ENCODE measurements at regions not wholly inside any gene's neighbourhood (a gene's known extent, or its start where the extent isn't known, plus 50 kb on each side); places are given as distances from the start of the nearest gene placed in this dataset.

DNA sequence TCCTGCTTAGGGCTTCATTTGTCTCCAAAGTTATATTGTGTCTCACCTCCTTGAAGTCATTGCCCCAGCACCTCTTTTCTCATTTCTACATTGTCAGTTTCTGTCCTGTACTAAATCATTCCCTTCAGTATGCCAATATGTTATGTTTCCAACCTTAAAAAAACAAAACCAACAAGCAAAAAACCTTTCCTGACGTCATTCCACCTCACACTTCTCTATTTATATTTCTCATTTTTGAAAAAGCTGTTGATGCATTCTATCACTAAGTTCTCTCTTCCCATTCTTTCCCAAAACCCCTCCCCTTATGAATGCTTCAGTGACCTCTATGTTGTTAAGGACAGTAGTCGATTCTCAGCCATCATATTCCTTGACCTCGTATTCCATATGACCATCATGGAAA is 98.7 kb upstream of the ARHGAP24 start:
- Histone ChIP-seq H3K36me3 (ENCODE audit: control insufficient read depth, insufficient read depth, low read length) (no peaks in the 10 kb centered on the region), H3K4me3 (ENCODE audit: low read depth, low read length) (no peak overlapping the region), H3K27me3 (replicated peaks; ENCODE audit: control insufficient read depth, insufficient read depth, low read length) (no peaks in the 10 kb centered on the region), H3K9me3 (no peaks in the 10 kb centered on the region), H3K4me1 (no peaks in the 10 kb centered on the region)
- ChIA-PET POLR2A (no interaction called here), CTCF (no interaction called here)
- no peak overlapping the region for H3K27ac Mint-ChIP-seq (ENCODE audit: unreplicated experiment)
- H3K27me3 Mint-ChIP-seq (ENCODE audit: insufficient read depth, unreplicated experiment) = peaks cover 7% of the 10 kb centered on the region
- H3K36me3 Mint-ChIP-seq (ENCODE audit: insufficient read depth, unreplicated experiment) = no peaks in the 10 kb centered on the region
- no TSS peak for BruUV-seq (replicated peaks)
- H3K4me3 Mint-ChIP-seq (ENCODE audit: unreplicated experiment) = no peak overlapping the region
- DNase-seq = no peak
- H3K9me3 Mint-ChIP-seq (ENCODE audit: unreplicated experiment) = no peaks in the 10 kb centered on the region
- no peaks in the 10 kb centered on the region for H3K4me1 Mint-ChIP-seq (ENCODE audit: low read depth, unreplicated experiment)
- TF ChIP-seq, protein P1, sequence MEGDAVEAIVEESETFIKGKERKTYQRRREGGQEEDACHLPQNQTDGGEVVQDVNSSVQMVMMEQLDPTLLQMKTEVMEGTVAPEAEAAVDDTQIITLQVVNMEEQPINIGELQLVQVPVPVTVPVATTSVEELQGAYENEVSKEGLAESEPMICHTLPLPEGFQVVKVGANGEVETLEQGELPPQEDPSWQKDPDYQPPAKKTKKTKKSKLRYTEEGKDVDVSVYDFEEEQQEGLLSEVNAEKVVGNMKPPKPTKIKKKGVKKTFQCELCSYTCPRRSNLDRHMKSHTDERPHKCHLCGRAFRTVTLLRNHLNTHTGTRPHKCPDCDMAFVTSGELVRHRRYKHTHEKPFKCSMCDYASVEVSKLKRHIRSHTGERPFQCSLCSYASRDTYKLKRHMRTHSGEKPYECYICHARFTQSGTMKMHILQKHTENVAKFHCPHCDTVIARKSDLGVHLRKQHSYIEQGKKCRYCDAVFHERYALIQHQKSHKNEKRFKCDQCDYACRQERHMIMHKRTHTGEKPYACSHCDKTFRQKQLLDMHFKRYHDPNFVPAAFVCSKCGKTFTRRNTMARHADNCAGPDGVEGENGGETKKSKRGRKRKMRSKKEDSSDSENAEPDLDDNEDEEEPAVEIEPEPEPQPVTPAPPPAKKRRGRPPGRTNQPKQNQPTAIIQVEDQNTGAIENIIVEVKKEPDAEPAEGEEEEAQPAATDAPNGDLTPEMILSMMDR (IDR thresholded peaks at IDR 0.05; ENCODE audit: insufficient read depth in 1 of 2, low read depth in 1 of 2, low read length in 1 of 2, severe bottlenecking in 1 of 2, unreplicated experiment in 1 of 2) = no peak
- intact Hi-C loops (cut with micrococcal nuclease; ENCODE audit: unreplicated experiment) = no loop called here

DNA sequence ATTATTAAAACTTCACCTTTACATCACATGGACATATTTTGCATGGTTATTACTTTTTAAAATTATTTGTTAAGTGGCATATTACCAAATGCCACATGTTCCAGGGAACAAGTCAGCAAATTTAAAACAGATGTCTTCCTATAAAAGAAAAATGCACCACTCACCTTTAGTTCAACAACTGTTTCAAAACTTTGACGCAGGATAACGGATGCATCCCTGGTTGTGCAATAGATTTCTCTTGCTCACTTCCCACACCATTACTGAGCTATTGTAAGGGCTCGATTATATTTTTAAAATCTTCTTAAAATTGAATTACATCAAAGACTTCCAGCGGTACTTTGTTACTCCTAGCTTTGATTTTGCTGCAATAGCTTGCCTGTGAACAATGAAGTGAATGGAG is 93.0 kb upstream of the ARHGAP24 start:
- Histone ChIP-seq H3K4me3 (ENCODE audit: low read depth, low read length) (no peak overlapping the region), H3K4me1 (no peaks in the 10 kb centered on the region), H3K27me3 (replicated peaks; ENCODE audit: control insufficient read depth, insufficient read depth, low read length) (no peaks in the 10 kb centered on the region), H3K36me3 (ENCODE audit: control insufficient read depth, insufficient read depth, low read length) (no peaks in the 10 kb centered on the region), H3K9me3 (no peaks in the 10 kb centered on the region)
- Mint-ChIP-seq H3K27ac (ENCODE audit: unreplicated experiment) (no peak overlapping the region), H3K9me3 (ENCODE audit: unreplicated experiment) (no peaks in the 10 kb centered on the region), H3K27me3 (ENCODE audit: insufficient read depth, unreplicated experiment) (no peaks in the 10 kb centered on the region), H3K36me3 (ENCODE audit: insufficient read depth, unreplicated experiment) (no peaks in the 10 kb centered on the region), H3K4me3 (ENCODE audit: unreplicated experiment) (no peak overlapping the region), H3K4me1 (ENCODE audit: low read depth, unreplicated experiment) (no peaks in the 10 kb centered on the region)
- ChIA-PET POLR2A (no interaction called here), CTCF (no interaction called here)
- DNase-seq = no peak
- intact Hi-C loops (cut with micrococcal nuclease; ENCODE audit: unreplicated experiment) = no loop called here
- TF ChIP-seq, protein P1 (IDR thresholded peaks at IDR 0.05; ENCODE audit: insufficient read depth in 1 of 2, low read depth in 1 of 2, low read length in 1 of 2, severe bottlenecking in 1 of 2, unreplicated experiment in 1 of 2) = no peak
- no TSS peak for BruUV-seq (replicated peaks)

DNA sequence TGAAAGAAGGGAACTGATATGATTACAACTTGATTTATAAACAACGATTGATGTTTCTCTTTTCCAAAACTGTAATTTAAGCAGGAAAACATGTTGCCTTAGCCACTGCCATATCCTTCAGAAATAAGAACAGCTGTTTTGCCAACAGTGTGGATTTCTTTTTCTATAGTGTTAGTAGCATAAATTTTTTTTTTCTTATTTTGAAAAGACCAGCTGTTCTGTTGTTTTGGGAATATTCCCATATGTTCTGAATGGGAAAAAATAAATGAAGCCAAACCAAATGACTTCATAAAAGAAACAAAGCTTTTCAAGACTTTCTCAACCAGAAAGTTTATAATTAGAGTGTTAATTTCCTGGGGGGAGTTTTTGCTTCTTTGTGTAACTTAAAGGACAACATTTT is 83.9 kb upstream of the ARHGAP24 start:
- DNase-seq = no peak
- H3K27ac Mint-ChIP-seq (ENCODE audit: unreplicated experiment) = no peak overlapping the region
- Histone ChIP-seq H3K4me1 (no peaks in the 10 kb centered on the region), H3K27me3 (replicated peaks; ENCODE audit: control insufficient read depth, insufficient read depth, low read length) (no peaks in the 10 kb centered on the region), H3K4me3 (ENCODE audit: low read depth, low read length) (no peak overlapping the region), H3K36me3 (ENCODE audit: control insufficient read depth, insufficient read depth, low read length) (no peaks in the 10 kb centered on the region), H3K9me3 (no peaks in the 10 kb centered on the region)
- H3K4me3 Mint-ChIP-seq (ENCODE audit: unreplicated experiment) = no peak overlapping the region
- H3K9me3 Mint-ChIP-seq (ENCODE audit: unreplicated experiment) = no peaks in the 10 kb centered on the region
- ChIA-PET CTCF (no interaction called here), POLR2A (no interaction called here)
- intact Hi-C loops (cut with micrococcal nuclease; ENCODE audit: unreplicated experiment) = no loop called here
- H3K36me3 Mint-ChIP-seq (ENCODE audit: insufficient read depth, unreplicated experiment) = no peaks in the 10 kb centered on the region
- H3K4me1 Mint-ChIP-seq (ENCODE audit: low read depth, unreplicated experiment) = no peaks in the 10 kb centered on the region
- no TSS peak for BruUV-seq (replicated peaks)
- TF ChIP-seq, protein P1 (IDR thresholded peaks at IDR 0.05; ENCODE audit: insufficient read depth in 1 of 2, low read depth in 1 of 2, low read length in 1 of 2, severe bottlenecking in 1 of 2, unreplicated experiment in 1 of 2) = no peak
- peaks cover 3% of the 10 kb centered on the region for H3K27me3 Mint-ChIP-seq (ENCODE audit: insufficient read depth, unreplicated experiment)

Data from Caco-2 (cell line).